NCI-H128 (cell line): ENCODE measurements at regions not wholly inside any gene's neighbourhood (a gene's known extent, or its start where the extent isn't known, plus 50 kb on each side); places are given as distances from the start of the nearest gene placed in this dataset.

ENCODE experiments used
- DNase-seq: peaks from one replicate; lab custom pipeline; 2025; ENCODE audit not compliant: unreplicated experiment; lab: John Stamatoyannopoulos, UW

GRCh38 chr2:146027156-146027555, 1507.2 kb upstream of the ZEB2 start:
- DNase-seq, result no peak

- DNase-seq, result no peak
Measured at GRCh38 chr2:146025519-146025918, 1505.6 kb upstream of the ZEB2 start.

- no peak for DNase-seq
Measured at GRCh38 chr2:146024212-146024743, 1504.4 kb upstream of the ZEB2 start.

- DNase-seq, result no peak
Measured at GRCh38 chr2:146004462-146004861, 1484.5 kb upstream of the ZEB2 start.

- no peak for DNase-seq
Measured at GRCh38 chr2:146003337-146003736, 1483.4 kb upstream of the ZEB2 start.

GRCh38 chr2:145994910-145995309, 1475.0 kb upstream of the ZEB2 start:
- no peak for DNase-seq

- DNase-seq, result no peak
Measured at GRCh38 chr2:145992572-145992971, 1472.7 kb upstream of the ZEB2 start.

GRCh38 chr2:145987793-145988192, 1467.9 kb upstream of the ZEB2 start:
- no peak for DNase-seq

- DNase-seq, result no peak
Measured at GRCh38 chr2:145985517-145985916, 1465.6 kb upstream of the ZEB2 start.

GRCh38 chr2:145984580-145984979, 1464.7 kb upstream of the ZEB2 start:
- no peak for DNase-seq

- DNase-seq, result no peak
Measured at GRCh38 chr2:145980318-145980717, 1460.4 kb upstream of the ZEB2 start.

- DNase-seq, result no peak
Measured at GRCh38 chr2:145975406-145975805, 1455.5 kb upstream of the ZEB2 start.

GRCh38 chr2:145961846-145962245, 1441.9 kb upstream of the ZEB2 start:
- no peak for DNase-seq

GRCh38 chr2:145960479-145961163, 1440.7 kb upstream of the ZEB2 start:
- DNase-seq, result no peak

GRCh38 chr2:145958611-145959010, 1438.7 kb upstream of the ZEB2 start:
- no peak for DNase-seq

GRCh38 chr2:145957929-145958328, 1438.0 kb upstream of the ZEB2 start:
- DNase-seq, result no peak

GRCh38 chr2:145939949-145940348, 1420.0 kb upstream of the ZEB2 start:
- no peak for DNase-seq

- DNase-seq, result no peak
Measured at GRCh38 chr2:145935016-145935415, 1415.1 kb upstream of the ZEB2 start.

- no peak for DNase-seq
Measured at GRCh38 chr2:145931781-145932395, 1412.0 kb upstream of the ZEB2 start.

GRCh38 chr2:145930318-145930717, 1410.4 kb upstream of the ZEB2 start:
- DNase-seq, result no peak

GRCh38 chr2:145927131-145927950, 1407.4 kb upstream of the ZEB2 start:
- DNase-seq, result no peak

GRCh38 chr2:145925591-145925990, 1405.7 kb upstream of the ZEB2 start:
- DNase-seq, result no peak
